HG03135 (cell line): ENCODE measurements at regions not wholly inside any gene's neighbourhood (a gene's known extent, or its start where the extent isn't known, plus 50 kb on each side); places are given as distances from the start of the nearest gene placed in this dataset.
A peak's percentile ranks its signal among the peaks of the same experiment; 100 is the strongest.

ENCODE experiments used
- ATAC-seq: cut with Tn5 transposase; IDR thresholded peaks from one replicate; pipeline ENCODE4 v1.9.1; 2021; ENCODE audit warnings: mild to moderate bottlenecking, moderate library complexity; ENCODE audit not compliant: unreplicated experiment

DNA sequence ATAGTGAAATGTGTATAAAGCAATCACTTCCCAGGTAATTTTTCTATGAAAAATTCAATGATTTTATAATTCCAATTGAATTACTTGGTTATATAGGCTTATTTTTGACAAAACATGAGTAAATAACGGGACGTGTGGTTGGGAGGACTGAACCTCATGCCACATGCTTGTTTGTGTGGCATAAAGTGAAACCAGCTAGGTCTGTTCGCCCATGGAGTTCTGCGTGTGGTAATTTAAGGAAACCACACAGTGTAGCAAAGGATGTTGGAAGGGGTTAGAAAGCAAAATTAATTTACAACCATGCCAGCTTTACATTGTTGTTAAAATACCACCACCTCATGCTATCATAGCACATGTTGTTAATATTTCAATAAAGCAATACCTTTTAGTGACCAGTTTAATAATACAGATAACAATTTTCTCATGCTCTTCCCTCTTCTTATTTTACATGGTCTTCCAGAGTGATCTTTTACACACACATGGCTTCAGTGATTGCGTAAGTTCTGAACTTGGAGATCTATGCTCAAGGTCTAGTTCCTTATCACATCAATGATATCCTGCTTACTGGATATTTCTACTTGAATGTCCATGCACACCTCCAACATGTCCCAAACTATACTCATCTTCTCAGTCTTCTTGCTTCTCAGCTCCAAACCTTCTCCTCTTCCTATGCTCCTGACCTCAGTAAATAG, 156.4 kb upstream of the ITGA4 start:
- ATAC-seq, result no peak

DNA sequence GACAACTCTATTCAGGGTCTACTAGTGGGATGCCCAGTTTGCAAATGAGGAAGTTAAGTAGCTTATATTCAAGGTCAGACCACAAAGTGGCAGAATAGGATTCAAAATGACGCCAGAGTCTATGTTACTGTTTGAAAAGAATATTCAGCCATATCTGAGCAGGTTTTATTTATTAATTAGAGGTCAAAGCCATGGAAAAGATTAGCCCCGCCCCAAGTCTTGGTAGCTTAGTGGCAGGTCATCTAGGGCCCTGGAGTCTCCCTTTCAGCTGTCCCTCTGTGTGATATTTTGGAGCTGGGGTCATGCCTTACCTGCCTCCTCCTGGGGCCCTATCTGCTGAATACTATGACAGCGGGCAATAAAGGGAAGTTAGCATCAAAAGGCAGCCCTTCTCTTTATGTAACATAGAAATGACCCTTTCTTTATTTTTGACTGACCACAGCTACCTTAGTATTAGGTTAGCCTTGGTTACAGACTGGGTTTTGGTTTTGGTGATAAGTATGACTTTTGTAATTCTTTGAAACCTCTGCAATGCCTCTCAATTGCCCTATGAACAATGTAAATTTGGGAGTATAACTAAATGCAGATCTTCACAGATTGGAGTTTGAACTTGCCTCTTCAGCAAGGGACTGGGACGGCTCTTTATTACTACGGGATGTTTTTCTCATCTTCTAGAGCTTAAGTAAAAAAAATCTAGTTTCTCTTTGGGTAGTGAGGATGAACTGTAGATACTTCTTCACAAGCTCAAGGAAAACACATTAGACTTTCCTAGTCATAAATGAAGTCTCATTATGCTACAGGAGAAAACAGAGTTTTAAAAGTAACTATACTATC, 153.0 kb upstream of the ITGA4 start:
- peak; percentile 30 for ATAC-seq

DNA sequence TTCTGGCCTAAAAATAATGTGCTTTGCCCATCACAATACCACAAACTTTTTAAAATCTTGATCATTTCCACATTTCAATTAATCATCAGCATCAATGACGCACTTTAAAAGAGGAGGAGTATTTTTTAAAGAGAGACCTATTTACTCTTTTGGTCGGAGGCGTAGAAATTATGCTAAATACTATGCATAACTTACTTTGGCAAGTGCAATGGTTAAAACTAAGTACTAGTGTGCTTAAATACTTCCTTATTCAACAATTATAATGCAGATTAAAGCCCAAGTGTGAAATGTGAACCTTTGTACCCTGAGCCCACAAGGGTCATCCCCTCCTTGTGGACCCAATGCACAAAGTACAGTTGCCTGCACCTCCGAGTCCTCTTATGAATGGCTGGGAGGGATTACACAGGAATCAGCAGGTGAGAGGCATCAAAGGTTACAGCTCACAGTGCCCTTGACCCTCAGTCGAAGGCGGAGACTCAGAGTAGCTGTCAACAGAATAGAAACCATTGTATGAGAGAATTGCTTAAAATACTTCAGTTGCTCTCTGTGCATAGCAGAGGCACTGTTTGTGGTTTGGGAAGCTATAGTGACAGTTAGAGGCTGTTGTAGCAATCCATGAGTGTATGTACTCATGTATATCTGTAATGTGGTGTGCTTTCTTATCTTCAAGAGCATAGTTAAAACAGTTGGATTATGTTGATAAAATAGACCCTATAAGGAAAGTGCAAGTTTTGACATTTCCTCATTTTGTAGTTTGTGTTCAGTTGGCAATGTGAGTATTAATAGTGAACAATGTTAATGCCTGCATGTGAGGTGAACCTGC, 151.7 kb upstream of the ITGA4 start:
- ATAC-seq, result peak; percentile 90

DNA sequence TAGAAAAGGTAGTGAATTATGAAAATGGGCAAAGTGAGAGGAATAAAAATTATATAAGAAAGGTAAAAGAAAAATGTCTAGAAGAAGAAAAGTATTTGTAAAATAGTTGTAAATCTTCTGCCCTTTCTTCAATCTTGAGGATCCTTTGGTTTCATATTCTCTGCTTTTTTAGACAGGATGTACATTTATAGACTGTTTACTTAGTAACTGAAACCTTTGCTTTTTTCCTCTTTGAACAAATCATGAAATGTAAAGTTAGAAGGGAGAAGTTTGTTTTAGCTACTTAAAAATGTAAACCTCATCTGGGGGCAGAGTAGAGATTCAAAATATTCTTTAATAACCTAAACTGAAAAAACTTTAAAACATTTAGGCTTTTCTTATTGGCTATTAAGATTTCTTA, 150.4 kb upstream of the ITGA4 start:
- no peak for ATAC-seq

DNA sequence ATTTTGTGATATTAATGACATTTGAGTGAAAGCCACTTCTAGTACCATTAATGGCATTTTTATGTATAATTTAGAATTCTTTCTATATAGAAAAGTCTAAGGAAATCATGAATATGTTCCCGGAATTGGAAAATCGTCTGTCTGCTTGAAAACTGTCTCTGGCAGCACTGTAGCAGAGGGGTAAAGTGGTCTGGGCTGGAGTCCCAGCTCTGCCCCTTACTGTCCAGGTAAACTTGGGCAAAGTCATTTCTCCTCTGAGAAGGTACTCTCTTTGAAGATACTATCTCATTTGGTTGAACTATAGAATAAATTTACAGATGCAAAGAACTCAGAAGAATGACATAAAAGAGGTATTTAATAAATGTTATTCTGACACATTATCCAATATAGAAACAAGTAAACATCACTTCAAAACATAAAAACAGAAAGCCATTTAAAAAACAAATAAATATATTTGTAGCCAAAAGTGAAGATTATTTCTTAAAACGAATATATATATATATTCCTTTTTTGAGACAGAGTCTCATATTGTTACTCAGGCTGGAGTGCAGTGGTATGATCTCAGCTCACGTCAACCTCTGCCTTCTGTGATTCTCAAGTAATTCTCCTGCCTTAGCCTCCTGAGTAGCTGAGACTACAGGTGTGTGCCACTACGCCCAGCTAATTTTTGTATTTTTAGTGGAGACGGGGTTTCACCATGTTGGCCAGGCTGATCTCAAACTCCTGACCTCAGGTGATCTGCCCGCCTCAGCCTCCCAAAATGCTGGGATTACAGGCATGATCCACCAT, 149.8 kb upstream of the ITGA4 start:
- no peak for ATAC-seq

DNA sequence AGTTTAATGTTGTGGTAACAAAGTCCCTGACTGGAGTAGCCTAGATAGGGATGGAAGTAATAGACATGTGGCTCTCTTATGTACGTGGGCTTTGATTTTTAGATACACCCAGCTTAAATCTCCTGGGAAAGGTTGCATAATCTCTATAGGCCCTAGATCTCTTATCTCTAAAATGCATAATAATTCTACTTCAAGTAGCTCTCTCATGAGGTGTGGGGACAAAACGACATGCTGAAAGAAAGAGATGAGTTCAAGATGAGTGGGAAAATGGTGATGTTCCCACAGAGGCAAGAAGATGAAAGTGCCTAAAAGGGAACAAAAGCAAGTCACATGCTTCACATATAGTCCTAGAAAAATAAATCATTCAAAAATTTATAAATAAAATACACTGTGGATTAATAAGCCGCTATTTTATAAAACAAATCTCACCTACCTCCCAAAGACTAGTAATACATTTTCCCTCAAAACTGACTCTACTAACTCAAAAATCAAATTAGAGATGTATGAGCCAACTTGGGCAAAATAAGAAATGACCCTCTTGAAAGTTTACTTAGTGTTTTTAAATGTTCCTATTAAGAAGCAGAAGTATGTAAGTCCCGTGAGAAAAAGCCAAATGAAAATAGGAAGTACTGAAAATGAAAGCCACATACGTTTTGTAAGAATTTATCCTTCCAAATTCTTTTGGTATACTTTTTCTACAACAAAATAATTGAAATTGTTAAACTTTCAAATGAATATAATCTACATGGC, 148.2 kb upstream of the ITGA4 start:
- no peak for ATAC-seq

DNA sequence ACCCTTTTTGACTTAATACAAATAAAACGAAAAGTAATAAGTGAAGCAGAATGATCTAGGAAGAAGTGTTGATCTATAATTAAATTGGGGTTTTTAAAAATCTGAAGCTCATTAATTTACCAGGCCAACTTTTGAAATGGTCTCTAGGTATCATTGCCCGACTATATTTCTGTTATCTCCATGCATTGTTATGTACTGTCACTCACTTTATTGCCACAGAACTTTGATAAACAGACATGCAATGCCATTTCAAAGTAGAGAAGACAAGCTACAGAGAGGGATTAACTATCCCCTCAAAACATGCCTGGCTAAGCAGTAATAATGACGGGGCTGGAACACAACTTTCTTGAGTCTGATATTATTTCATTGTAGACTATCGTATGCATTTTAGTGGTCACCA, 147.6 kb upstream of the ITGA4 start:
- no peak for ATAC-seq

DNA sequence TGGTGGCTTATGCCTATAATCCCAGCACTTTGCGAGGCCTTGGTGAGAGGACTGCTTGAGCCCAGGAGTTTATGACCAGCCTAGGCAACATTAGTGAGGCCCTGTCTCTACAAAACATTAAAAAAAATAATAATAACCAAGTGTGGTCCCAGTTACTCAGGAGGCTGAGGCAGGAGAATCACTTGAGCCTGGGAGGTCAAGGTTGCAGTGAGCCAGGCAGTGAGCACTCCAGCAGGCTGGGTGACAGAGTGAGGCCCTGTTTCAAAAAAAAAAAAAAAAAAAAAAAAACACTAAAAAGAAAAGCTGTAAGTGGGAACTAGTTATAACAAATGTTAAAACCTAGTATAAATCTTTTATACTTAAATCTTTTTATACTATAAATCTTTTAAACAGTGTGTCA, 146.2 kb upstream of the ITGA4 start:
- no peak for ATAC-seq

DNA sequence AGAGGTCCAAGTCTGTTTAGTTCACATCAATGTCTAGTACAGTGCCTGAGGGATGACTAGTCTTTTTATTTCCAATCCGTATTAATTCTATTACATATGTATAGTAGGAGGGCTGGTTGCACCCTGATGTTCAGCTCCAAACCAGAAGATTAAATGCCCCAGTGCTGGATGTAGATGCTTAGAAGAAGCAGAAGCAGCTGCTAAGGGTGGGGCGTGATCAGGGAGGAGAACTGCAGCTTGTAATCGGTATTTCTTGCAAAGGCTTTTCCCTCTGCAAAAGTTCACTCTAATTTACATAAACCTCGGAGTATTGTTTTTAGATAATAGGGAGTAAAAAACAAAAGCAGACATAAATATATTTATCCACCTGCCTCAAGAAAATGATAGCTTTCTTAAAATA, 145.3 kb upstream of the ITGA4 start:
- no peak for ATAC-seq

DNA sequence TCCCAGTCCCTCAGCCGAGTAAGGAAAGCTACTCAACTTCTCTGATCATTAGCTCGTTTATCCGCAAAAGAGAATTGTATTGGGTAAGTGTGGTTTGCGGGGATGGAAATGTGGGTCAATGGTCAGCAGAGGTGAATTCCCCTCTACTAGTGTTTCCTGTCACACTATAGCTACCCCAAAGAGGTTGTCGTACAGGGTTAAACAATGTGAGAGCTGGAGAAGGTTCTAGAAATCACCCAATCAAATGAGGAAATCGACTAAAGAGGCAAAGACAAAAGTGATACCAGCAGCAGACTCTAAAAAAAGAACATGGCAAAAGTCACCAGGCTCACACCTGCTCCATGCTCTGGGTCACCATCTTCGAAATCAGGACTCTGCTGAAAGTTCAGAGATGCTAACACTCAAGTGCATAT, 144.7 kb upstream of the ITGA4 start:
- peak; percentile 79 for ATAC-seq

DNA sequence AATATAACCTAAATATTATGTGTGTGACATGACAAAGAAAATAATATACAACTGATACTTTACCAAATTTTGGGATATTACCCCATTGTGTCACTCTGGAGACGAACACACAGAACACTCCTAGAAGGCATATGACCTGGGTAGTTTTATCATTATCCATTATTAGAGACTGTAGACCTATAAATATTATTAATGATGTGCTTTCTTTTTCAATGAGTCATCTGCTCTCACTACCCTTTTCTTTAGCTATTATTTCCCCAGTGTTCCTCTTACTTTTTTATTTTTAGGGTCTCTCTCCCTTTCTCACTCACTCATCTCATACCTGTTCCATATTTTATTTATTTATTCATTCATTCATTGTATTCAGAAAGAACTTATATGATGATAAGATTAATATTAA, 143.3 kb upstream of the ITGA4 start:
- no peak for ATAC-seq

DNA sequence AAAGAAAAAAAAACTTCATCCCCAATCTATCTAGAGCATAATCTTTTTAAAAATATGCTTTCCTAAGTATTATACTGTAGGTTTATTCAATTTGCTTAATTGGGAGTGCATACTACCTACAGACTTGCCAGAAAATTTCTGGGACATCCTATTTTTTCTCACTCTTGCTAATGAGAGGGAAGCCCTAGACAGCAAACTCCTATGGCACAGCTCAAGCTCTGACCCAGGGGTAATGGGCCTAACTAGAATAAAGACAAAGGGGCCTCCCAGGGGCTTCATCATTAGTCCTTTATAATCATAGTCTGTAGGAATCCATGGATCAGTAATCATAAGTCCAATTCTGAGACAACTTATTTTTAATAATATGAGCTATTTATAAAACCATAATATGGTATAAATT, 142.6 kb upstream of the ITGA4 start:
- ATAC-seq, result no peak

DNA sequence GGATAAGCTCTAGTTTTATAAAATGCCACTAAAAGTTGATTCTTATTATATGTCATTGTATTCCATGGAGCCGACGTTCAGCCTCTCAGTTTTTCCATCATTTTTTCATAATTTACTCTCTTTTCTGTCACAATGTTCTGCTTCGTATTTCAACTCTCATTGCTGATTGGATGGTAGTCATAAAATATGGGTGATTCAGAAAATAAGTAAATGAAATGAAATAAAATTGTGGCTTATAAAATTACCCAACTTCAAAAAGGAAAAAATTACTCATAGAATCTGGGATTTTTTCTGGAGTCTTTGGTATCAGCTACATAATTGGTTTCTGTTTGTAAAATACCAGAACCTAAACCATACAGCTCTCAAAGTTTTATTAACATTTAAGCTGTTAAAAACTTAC, 139.7 kb upstream of the ITGA4 start:
- no peak for ATAC-seq

DNA sequence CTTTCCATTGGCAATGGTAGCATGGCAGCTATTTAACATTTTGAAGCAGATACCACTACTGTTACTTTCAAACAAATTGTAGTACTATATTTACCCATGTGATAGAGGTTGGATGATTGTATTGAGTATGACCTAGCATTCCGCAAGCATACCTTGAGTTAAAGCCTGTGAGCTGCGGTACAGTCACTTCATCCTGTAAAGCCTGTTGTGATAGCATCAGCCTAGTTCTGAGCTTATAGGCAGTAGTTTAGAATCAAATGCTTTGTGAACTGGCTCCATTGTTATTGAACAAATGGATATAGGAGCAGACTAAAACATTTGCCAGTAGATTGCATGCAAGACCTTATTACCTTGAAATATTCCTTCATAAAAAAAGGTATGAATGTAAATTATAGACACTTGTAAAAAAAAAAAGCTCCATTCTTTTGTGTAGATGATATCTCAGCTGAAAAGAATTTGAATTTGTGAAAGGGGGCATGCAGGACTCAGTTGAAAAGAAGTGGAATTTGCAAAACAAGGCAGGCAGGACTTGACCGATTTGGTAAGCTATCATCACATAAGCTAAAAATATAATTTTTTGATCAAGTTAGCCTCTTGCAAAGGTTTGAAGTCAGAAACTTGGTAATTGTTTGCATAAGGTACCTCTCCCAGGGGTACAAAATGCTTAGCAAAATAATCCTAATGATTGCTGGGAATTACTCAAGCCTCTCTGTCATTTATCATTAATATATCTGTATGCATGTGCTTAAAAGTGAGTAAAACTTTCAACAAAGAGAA, 138.5 kb upstream of the ITGA4 start:
- no peak for ATAC-seq

DNA sequence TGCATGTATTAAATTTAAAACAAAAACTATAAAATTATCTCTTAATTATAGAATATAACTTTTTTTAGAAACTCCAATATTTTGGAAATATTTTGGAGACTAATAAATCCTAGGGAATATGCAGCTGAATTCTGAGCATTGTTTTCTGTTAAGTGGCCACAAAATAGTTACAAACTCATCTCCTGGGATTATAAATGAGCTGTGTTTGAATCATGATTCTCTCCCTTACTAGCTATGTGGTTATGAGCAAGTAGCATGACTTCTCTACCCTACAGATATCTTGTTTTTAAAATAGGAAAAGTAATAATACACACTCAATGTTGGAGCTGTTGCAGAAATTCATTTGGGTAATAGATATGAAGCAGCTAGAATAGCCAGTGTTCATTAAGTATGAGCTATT, 137.9 kb upstream of the ITGA4 start:
- ATAC-seq, result no peak

DNA sequence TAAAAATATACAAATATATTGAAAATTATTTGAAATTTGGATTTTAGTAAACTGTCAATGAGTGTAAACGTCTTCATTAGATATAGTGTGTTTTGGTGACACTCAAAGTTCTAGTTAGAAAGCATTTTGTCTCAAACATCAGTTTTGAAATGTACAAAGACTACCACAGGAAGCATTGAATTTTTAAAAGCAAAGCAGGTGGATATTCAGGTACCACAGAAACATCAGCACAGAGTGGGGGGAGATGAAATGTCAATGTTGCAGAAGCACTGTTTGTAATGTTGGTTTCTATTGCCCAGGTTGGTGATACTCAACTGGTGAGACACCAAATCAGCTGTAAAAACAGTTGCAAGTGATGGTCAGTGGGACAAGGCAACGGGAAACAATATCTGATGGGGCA, 136.5 kb upstream of the ITGA4 start:
- no peak for ATAC-seq

DNA sequence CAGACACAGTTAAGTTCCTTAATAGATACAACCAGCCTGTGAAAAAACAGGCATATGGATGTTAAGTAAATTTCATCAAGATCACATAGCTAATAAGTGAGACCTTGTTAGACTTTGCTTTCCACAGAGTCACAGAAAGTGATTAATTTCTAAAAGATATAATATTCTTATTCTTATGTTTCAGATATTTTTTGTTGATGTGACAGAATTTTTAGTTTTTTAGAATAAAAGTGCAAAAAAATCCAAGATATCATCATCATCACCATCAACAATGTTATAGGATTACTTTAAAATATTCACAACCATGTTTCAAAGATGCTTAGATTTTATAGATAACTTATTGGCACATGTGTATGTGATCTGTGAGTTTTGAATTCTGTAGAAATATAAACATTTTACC, 132.3 kb upstream of the ITGA4 start:
- no peak for ATAC-seq

DNA sequence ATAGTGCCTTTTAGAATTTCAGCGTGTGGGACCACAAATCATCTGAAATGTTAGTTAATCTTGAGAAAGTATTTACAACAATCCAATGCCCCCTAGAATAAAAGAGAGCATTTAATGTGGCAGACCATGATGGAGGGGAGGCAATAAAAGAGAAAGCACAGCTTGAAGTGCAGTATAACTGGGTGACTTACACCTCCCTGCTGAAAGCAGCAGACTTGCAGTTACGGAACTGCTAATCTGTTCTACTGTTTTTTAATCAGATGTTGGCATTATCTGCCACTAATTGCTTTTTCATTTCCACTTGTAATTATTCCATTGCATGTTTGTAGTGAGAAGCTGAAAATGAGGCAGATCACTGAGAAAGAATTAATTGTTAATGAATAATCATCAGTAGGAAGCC, 130.5 kb upstream of the ITGA4 start:
- no peak for ATAC-seq

DNA sequence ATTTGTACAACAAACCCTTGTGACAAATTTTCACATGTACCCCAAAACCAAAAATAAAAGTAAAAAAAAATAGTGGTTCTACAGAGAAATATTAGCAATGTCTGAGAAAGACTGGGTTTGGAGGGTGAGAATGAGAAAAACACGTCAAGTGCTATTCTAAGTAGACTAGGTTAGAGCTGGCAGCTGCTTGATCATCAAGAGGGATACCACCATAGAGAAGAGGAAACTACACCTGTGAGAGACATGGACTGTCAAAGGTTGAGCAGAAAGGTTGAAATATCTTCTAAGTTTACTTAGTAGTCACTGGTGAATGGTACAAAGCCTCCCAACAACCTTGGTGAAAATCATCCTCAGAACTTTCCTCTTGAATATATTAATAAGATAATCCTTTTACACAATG, 126.9 kb upstream of the ITGA4 start:
- ATAC-seq, result no peak
